HepG2 (cell line): ENCODE measurements at regions not wholly inside any gene's neighbourhood (a gene's known extent, or its start where the extent isn't known, plus 50 kb on each side); places are given as distances from the start of the nearest gene placed in this dataset.

Source experiments
- CENPBD1 ChIP-seq: sonication (generic); formaldehyde crosslinking; IDR thresholded peaks from 2 replicates; pipeline ENCODE4 v1.8.0; 2022; ENCODE audit warnings: missing genetic modification reagents, low read depth, mild to moderate bottlenecking, borderline replicate concordance
- DPF2 ChIP-seq: sonication (generic); formaldehyde crosslinking; IDR thresholded peaks from 2 replicates; pipeline ENCODE4 v1.4.0; 2020; ENCODE audit warnings: mild to moderate bottlenecking, low read depth, missing genetic modification reagents, borderline replicate concordance
- MAX ChIP-seq: IDR thresholded peaks from 2 replicates; pipeline ENCODE4 v1.6.1; 2012; ENCODE audit warnings: inconsistent platforms
- TERF1 ChIP-seq: sonication (generic); formaldehyde crosslinking; IDR thresholded peaks from 2 replicates; pipeline ENCODE4 v1.8.0; 2022; ENCODE audit warnings: mild to moderate bottlenecking, missing genetic modification reagents, moderate library complexity

- TF ChIP-seq MAX (no peak), CENPBD1 (CRISPR knock-in tag) (no peak), TERF1 (CRISPR knock-in tag) (no peak), DPF2 (CRISPR knock-in tag) (no peak)
Observed at GRCh38 chr2:196500686-196501431, 138.7 kb upstream of the CCDC150 start.
